Upper lobe of left lung (tissue), 6 donors: ENCODE measurements at regions not wholly inside any gene's neighbourhood (a gene's known extent, or its start where the extent isn't known, plus 50 kb on each side); places are given as distances from the start of the nearest gene placed in this dataset.

ENCODE experiments used
- ATAC-seq, 2 donors: fragments of 200-7000 bp; cut with Tn5 transposase; one replicate each; pipeline ENCODE4 v1.9.1; 2022; ENCODE audit warnings: mild to moderate bottlenecking in 2 of 2, moderate library complexity in 2 of 2; ENCODE audit not compliant: low FRiP score in 2 of 2
- DNase-seq, 2 donors: peaks; one replicate each; pipeline ENCODE4 v3.0.0-alpha.2; 2019 to 2020
- H3K27ac ChIP-seq, 4 donors: fragments of 200-600 bp; sonication (generic); one replicate each; pipeline ENCODE4 v1.5.1; 2016 to 2019
- H3K27me3 ChIP-seq, 4 donors: fragments of 200-600 bp; sonication (generic); one replicate each; pipeline ENCODE4 v1.5.1; 2017 to 2019
- H3K36me3 ChIP-seq, 4 donors: fragments of 200-600 bp; sonication (generic); one replicate each; pipeline ENCODE4 v1.5.1; 2016 to 2019
- H3K4me1 ChIP-seq, 4 donors: fragments of 200-600 bp; sonication (generic); one replicate each; pipeline ENCODE4 v1.5.1; 2018 to 2019
- H3K4me3 ChIP-seq, 4 donors: fragments of 200-600 bp; sonication (generic); one replicate each; pipeline ENCODE4 v1.5.1; 2017 to 2019; ENCODE audit warnings: mild to moderate bottlenecking in 2 of 4, moderate library complexity in 1 of 4
- H3K9me3 ChIP-seq, 4 donors: fragments of 200-600 bp; sonication (generic); one replicate each; pipeline ENCODE4 v1.5.1; 2018 to 2019
- EP300 ChIP-seq, 4 donors: sonication (generic); formaldehyde crosslinking; IDR thresholded peaks; one replicate each; pipeline ENCODE4 v1.5.1; 2017; ENCODE audit warnings: antibody characterized with exemption in 4 of 4, control low read depth in 2 of 4
- POLR2A ChIP-seq, 4 donors: fragments of 450-650 bp; IDR thresholded peaks; one replicate each; pipeline ENCODE4 v1.5.1; 2016 to 2017; ENCODE audit warnings: antibody characterized with exemption in 4 of 4, mild to moderate bottlenecking in 2 of 4
- POLR2AphosphoS5 ChIP-seq, 2 donors: sonication (generic); formaldehyde crosslinking; IDR thresholded peaks; one replicate each; pipeline ENCODE4 v1.5.1; 2017; ENCODE audit warnings: antibody characterized with exemption in 2 of 2
- WGBS, 2 donors: methylation state at CpG; one replicate each; pipeline ENCODE4 v1.1.5; 2017 to 2018; 5-methylcytosine and 5-hydroxymethylcytosine counted together
- TF ChIP-seq, protein P1 (sequence below), 6 experiments: fragments of 450-650 bp in 4 of 6; fragments of 200-600 bp in 2 of 6; sonication (generic) in 2 of 6; IDR thresholded peaks; one replicate each; pipeline ENCODE4 v1.5.1; 2016 to 2019; ENCODE audit warnings: antibody characterized with exemption in 6 of 6
- donor health status: DM: no; HTN: no; CAD: no; lungs with moderate emphysema.
- donor health status: DM: no; HTN: yes; CAD: no; lungs with severe emphysema.

DNA sequence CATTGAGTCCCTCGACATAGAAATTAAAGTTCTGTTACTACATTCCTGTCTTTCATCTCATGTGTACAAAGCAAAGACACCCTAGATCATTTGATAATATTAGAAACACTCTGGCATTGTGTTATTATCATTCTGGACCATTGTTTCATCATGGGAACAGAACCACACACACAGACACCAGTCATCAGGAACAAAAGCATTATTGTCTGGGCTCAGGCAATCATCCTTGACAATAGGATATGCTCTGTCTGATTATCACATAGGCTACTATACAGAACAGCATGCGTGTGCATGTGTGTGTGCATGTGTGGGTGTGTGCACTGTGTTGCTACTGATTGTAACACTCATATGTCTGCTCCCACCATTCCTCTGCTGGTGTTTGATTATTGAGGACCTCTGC lies 242.5 kb downstream of the SH3BP4 start:
- no peak for ATAC-seq

DNA sequence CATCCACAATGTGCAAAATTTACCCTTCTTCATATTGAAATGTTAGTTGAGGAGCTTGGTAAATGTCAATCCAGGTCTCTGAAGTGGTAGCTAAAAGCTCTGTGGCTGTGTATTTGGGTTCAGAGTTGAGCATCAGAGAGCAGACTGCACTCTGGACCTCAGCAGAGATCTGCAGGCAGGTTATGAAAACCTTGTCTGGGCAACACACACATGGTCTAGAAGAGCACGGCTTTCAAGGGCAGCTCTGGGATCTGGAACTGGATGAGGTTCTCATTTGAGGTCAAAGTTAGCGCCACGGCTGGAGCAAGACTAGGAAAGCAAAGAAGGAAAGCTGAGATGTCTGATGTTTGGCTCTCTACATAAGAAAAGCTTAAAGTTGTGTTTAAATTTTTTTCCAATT lies 243.0 kb downstream of the SH3BP4 start:
- Histone ChIP-seq H3K36me3 (no peaks in the 10 kb centered on the region), H3K4me3 (no peak overlapping the region), H3K27ac (no peak overlapping the region), H3K9me3 (no peaks in the 10 kb centered on the region), H3K4me1 (no peaks in the 10 kb centered on the region), H3K27me3 (no peaks in the 10 kb centered on the region)
- no peak for ATAC-seq
- TF ChIP-seq, protein P1, sequence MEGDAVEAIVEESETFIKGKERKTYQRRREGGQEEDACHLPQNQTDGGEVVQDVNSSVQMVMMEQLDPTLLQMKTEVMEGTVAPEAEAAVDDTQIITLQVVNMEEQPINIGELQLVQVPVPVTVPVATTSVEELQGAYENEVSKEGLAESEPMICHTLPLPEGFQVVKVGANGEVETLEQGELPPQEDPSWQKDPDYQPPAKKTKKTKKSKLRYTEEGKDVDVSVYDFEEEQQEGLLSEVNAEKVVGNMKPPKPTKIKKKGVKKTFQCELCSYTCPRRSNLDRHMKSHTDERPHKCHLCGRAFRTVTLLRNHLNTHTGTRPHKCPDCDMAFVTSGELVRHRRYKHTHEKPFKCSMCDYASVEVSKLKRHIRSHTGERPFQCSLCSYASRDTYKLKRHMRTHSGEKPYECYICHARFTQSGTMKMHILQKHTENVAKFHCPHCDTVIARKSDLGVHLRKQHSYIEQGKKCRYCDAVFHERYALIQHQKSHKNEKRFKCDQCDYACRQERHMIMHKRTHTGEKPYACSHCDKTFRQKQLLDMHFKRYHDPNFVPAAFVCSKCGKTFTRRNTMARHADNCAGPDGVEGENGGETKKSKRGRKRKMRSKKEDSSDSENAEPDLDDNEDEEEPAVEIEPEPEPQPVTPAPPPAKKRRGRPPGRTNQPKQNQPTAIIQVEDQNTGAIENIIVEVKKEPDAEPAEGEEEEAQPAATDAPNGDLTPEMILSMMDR (IDR thresholded peaks at IDR 0.05) = no peak
- TF ChIP-seq POLR2AphosphoS5 (IDR thresholded peaks at IDR 0.05) (no peak), POLR2A (IDR thresholded peaks at IDR 0.05) (no peak), EP300 (IDR thresholded peaks at IDR 0.05) (no peak)
- DNase-seq = no peak
- 53 to 86% methylated on average over 3 of the region's 3 CpGs for WGBS, 2 donors

More for the DNA sequence above, 242.5 kb downstream of the SH3BP4 start:
- TF ChIP-seq EP300 (IDR thresholded peaks at IDR 0.05) (no peak), POLR2AphosphoS5 (IDR thresholded peaks at IDR 0.05) (no peak), POLR2A (IDR thresholded peaks at IDR 0.05) (no peak)
- TF ChIP-seq, protein P1 (IDR thresholded peaks at IDR 0.05) = no peak
- no peak for DNase-seq
- Histone ChIP-seq H3K36me3 (no peaks in the 10 kb centered on the region), H3K27ac (no peak overlapping the region), H3K4me1 (no peaks in the 10 kb centered on the region), H3K9me3 (no peaks in the 10 kb centered on the region), H3K4me3 (no peak overlapping the region), H3K27me3 (no peaks in the 10 kb centered on the region)
- WGBS, 2 donors = 88 to 95% methylated on average over 2 of the region's 2 CpGs

DNA sequence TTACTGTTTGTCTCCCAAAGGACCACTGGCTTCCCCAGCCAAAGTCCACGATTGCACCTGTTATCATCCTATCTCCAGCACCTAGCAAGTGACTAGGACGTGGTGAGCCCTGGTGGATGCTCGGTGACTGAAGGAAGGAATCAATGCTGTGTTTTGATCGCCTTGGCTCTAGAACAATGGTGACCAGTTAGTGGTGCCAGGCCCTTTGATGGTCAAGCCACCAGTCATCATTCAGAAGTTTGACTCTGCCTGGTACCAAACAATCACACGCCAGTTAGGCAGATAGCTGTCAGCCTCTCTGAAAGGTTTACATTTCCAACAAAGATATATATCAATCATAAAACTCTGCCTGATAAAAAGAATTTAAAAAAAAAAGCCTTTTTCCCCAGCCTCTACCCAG lies 244.1 kb downstream of the SH3BP4 start:
- no peaks in the 10 kb centered on the region for H3K27me3 ChIP-seq
- no peaks in the 10 kb centered on the region for H3K4me1 ChIP-seq
- no peaks in the 10 kb centered on the region for H3K9me3 ChIP-seq
- no peak overlapping the region for H3K4me3 ChIP-seq
- ATAC-seq = no peak
- H3K27ac ChIP-seq = no peak overlapping the region
- no peak for DNase-seq
- H3K36me3 ChIP-seq = no peaks in the 10 kb centered on the region
- WGBS, 2 donors = 92 to 95% methylated on average over 4 to 5 of the region's 5 CpGs
- TF ChIP-seq POLR2AphosphoS5 (IDR thresholded peaks at IDR 0.05) = no peak
- no peak for TF ChIP-seq EP300 (IDR thresholded peaks at IDR 0.05)
- TF ChIP-seq, protein P1 (IDR thresholded peaks at IDR 0.05) = no peak
- TF ChIP-seq POLR2A (IDR thresholded peaks at IDR 0.05) = no peak

DNA sequence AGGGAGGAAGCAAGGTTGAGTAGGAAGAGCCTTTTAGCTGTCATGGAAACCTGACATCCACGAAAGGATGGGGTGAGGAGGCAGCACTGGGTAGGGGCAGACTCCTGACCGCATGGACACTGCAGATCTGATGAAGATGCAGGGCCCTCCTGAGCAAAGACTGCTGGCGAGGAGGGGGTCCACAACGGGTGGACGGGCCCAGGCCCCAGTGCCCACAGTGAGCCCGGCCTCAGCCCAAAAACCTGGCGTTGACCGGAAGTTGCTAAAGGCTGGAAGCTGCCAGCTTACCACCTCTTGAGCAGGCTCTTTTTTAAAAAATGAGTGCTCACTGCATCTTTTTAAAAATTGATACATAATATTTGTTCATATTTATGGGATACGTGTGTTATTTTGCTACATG lies 247.3 kb downstream of the SH3BP4 start:
- Histone ChIP-seq H3K27ac (no peak overlapping the region), H3K27me3 (no peaks in the 10 kb centered on the region), H3K36me3 (no peaks in the 10 kb centered on the region), H3K4me3 (no peak overlapping the region), H3K4me1 (no peaks in the 10 kb centered on the region), H3K9me3 (no peaks in the 10 kb centered on the region)
- ATAC-seq (no peak), DNase-seq (no peak)
- WGBS, 2 donors = 89 to 94% methylated on average over 9 of the region's 9 CpGs
- TF ChIP-seq, protein P1 (IDR thresholded peaks at IDR 0.05) = no peak
- TF ChIP-seq EP300 (IDR thresholded peaks at IDR 0.05) (no peak), POLR2AphosphoS5 (IDR thresholded peaks at IDR 0.05) (no peak), POLR2A (IDR thresholded peaks at IDR 0.05) (no peak)

DNA sequence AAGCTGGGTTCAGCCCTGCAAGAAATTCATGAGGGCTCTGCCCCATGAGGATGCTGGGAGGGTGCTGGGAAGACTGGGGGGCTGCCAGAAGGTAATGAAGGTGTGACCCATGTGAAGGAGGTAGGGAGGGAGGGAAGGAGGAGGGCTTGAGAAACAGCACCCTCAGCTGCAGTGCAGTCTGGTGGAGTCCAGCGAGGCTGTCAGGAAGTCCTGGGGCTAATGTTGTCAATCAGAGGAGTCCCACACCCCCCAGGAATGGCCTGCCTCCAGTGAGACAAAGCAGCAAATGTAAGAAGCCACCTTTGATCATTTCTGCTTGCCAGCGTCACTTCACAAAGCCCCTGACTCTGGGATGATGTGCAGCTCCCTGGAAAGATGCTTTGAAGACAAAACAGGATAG lies 248.4 kb downstream of the SH3BP4 start:
- ATAC-seq (no peak), DNase-seq (no peak)
- Histone ChIP-seq H3K9me3 (no peaks in the 10 kb centered on the region), H3K4me1 (no peaks in the 10 kb centered on the region), H3K27ac (no peak overlapping the region), H3K36me3 (no peaks in the 10 kb centered on the region), H3K27me3 (no peaks in the 10 kb centered on the region), H3K4me3 (no peak overlapping the region)
- TF ChIP-seq POLR2A (IDR thresholded peaks at IDR 0.05) (no peak), POLR2AphosphoS5 (IDR thresholded peaks at IDR 0.05) (no peak), EP300 (IDR thresholded peaks at IDR 0.05) (no peak)
- TF ChIP-seq, protein P1 (IDR thresholded peaks at IDR 0.05) = no peak
- 52 to 67% methylated on average over 1 to 2 of the region's 2 CpGs for WGBS, 2 donors
